ENCODE measurements at regions not wholly inside any gene's neighbourhood (a gene's known extent, or its start where the extent isn't known, plus 50 kb on each side); places are given as distances from the start of the nearest gene placed in this dataset.

GRCh38 chr1:235012436-235013210 lies 116.0 kb downstream of the TOMM20 start (continued):
- TF ChIP-seq SP1 (CRISPR knock-in tag; IDR thresholded peaks at IDR 0.05) (0 out of 2 replicates have a peak, but pooled peaks have one; percentile 17), RUNX1 (IDR thresholded peaks at IDR 0.05; ENCODE audit: low read depth) (no peak), ATF1 (CRISPR knock-in tag; IDR thresholded peaks at IDR 0.05) (no peak), ATF1 (tag; IDR thresholded peaks at IDR 0.05) (no peak), ZNF395 (CRISPR knock-in tag; IDR thresholded peaks at IDR 0.05) (no peak), BRD9 (IDR thresholded peaks at IDR 0.05; ENCODE audit: low read depth, partially characterized antibody) (no peak)
- TF ChIP-seq, protein P1, sequence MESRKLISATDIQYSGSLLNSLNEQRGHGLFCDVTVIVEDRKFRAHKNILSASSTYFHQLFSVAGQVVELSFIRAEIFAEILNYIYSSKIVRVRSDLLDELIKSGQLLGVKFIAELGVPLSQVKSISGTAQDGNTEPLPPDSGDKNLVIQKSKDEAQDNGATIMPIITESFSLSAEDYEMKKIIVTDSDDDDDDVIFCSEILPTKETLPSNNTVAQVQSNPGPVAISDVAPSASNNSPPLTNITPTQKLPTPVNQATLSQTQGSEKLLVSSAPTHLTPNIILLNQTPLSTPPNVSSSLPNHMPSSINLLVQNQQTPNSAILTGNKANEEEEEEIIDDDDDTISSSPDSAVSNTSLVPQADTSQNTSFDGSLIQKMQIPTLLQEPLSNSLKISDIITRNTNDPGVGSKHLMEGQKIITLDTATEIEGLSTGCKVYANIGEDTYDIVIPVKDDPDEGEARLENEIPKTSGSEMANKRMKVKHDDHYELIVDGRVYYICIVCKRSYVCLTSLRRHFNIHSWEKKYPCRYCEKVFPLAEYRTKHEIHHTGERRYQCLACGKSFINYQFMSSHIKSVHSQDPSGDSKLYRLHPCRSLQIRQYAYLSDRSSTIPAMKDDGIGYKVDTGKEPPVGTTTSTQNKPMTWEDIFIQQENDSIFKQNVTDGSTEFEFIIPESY (CRISPR knock-in tag; IDR thresholded peaks at IDR 0.05): 0 out of 2 replicates have a peak, but pooled peaks have one; percentile 7

Data from K562 (cell line).